ENCODE measurements at regions not wholly inside any gene's neighbourhood (a gene's known extent, or its start where the extent isn't known, plus 50 kb on each side); places are given as distances from the start of the nearest gene placed in this dataset.
"Not testable (repeated sequence)": the region's sequence is repeated elsewhere in the genome, so short reads cannot be mapped to it uniquely, and the experiment has no call there.

DNA sequence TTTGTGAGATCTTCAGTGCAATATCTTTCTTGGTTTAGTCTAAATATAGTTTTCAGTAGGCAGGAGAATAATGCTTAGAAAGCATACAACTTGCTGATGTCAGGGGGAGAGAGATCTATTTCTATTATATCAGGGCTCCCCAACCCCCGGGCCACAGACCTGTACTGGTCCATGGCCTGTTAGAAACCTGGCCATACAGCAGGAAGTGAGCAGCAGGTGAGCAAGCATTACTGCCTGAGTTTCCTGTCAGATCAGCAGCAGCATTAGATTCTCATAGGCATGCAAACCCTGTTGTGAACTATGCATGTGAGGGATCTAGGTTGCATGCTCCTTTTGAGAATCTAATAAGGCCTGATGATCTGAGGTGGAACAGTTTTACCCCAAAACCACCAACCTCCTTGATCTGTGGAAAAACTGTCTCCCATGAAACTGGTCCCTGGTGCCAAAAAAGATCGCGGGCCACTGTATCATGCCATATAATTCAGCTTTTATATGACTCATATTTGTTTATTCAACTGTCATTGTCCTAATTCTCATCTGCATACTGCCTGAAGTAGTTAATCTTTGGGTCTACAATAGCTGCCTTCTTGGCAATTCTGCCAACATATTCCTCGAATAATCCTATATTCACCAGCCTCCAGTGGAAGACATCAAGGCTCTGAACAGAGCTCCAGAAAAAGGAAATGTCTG, 163.6 kb upstream of the DYRK2 start:
- DNase-seq (ENCODE audit: low read depth in 2 of 3, low spot score in 2 of 3), result no peak

- no peak for DNase-seq (ENCODE audit: low read depth in 2 of 3, low spot score in 2 of 3)
These were observed 161.9 kb upstream of the DYRK2 start for GRCh38 chr12:67486671-67487070.

DNA sequence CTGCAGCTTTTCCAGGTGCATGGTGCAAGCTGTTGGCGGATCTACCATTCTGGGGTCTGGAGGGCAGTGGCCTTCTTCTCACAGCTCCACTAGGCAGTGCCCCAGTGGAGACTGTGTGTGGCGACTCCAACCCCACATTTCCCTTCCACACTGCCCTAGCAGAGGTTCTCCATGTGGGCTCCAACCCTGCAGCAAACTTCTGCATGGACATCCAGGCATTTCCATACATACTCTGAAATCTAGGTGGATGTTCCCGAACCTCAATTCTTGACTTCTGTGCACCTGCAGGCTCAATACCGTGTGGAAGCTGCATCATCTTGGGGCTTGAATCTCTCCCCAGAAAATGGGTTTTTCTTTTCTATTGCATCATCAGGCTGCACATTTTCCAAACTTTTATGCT, 160.2 kb upstream of the DYRK2 start:
- not testable (repeated sequence) for DNase-seq (ENCODE audit: low read depth in 2 of 3, low spot score in 2 of 3)

GRCh38 chr12:67489007-67489406, 159.5 kb upstream of the DYRK2 start:
- DNase-seq (ENCODE audit: low read depth in 2 of 3, low spot score in 2 of 3), result no peak

GRCh38 chr12:67496581-67496980, 152.0 kb upstream of the DYRK2 start:
- no peak for DNase-seq (ENCODE audit: low read depth in 2 of 3, low spot score in 2 of 3)

DNA sequence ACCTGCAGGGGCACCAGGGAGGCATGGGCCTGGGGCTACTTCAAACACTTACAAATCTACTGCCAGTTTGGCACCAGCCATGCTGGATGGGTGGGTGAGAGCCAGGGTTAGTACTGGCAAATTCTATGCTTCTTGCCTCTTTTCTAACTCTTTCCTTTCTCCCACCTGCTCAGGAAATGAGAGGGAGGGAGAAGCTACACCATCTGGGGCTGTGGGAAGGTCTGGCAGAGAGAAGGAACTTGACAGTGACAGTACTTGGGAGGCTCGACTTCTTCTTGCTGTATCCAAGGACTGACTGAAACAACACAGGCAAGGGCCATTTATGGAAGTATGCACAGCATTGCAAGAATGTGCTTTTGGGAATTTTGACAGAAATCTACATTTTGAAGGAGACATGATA, 149.6 kb upstream of the DYRK2 start:
- DNase-seq (ENCODE audit: low read depth in 2 of 3, low spot score in 2 of 3), result peak in 2 of 3 donors; percentile 22 to 69

- DNase-seq (ENCODE audit: low read depth in 2 of 3, low spot score in 2 of 3), result no peak
These were observed 147.2 kb upstream of the DYRK2 start for GRCh38 chr12:67501362-67501761.

DNA sequence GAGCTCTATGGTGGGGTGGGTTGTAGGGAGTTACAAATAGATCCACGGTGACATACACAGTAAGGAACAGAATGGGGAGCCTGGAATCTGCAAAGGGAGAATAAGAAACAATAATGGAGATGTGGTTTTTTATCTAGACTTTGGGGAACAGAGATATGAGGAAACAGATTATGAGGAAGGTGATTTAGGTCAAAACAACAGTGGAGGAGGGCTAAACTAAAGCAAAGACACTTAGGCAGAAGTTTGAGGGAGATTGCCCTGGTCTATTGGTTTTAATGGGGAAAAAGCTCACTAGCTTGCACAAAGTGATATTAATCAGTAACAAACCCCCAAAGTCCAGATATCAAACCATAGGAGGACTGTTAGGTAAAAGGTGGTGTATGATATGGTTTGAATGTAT, 144.5 kb upstream of the DYRK2 start:
- peak in 1 of 3 donors; percentile 27 for DNase-seq (ENCODE audit: low read depth in 2 of 3, low spot score in 2 of 3)

DNA sequence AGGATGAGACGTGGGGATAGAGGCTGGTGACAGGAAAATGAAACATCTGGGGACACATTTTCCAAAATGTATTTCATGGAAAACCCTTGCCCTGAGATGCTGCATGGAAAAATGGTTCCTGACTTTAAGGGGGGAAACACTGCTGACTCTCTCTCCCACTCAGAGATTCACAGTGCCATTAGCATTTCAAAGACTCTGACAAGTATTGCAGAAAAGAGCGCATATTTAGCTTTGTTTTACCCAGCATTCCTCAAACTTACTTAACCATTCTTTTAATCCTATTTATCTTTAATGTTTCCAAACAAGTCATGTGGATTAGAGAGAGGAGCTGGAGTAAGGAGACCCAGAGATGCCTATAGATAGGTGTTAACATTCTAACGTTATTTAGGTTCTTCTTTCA, 141.8 kb upstream of the DYRK2 start:
- no peak for DNase-seq (ENCODE audit: low read depth in 2 of 3, low spot score in 2 of 3)

DNA sequence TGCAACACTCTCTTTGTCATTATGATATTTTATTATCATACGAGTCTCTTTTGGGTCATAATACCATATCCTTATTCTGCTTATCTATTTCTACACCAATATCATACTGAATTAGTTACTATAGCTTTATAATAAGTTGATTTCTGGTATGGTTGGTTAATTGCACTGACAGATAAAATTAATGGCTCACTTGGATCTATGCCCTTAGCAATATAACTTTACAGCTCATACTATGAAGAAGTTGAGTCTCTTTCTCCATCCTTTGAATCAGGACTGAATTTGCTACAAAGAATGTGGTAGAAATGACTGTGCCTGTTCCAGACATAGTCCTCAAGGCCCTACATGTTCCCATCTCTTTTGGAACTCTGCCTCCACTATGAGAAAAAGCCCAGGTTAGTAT, 139.7 kb upstream of the DYRK2 start:
- DNase-seq (ENCODE audit: low read depth in 2 of 3, low spot score in 2 of 3), result no peak

DNA sequence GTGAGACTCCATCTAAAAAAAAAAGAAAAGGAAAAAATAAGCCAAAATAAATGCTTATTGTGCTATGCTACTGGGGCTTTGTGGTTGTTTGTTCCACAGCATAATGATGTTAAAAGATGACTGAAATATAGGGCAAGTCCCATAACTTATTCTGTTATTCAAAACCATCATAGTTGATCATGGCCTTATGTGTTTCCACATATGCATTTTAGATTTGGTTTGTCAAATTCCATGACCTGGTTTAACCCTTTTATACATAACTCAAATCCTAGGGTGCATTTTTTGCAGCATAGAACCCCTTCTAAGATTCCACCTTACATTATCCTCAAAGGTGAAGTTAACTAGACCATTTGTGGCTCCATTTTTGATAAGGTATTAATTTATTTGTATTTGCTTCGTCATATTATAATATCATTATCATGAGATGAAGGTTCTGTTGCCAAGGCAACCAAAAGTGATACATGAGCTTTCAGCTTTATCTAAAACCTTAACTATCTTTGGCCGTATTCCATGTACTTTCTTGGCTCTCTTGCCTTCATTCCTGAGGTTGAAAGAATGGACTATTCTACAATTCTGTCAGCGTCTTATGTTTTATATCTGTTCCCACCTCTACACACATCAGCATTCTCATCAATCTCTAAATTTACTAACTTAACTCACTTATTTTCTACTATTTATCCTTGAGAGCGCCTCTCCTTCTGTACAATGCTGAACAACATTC, 138.7 kb upstream of the DYRK2 start:
- no peak for DNase-seq (ENCODE audit: low read depth in 2 of 3, low spot score in 2 of 3)

DNA sequence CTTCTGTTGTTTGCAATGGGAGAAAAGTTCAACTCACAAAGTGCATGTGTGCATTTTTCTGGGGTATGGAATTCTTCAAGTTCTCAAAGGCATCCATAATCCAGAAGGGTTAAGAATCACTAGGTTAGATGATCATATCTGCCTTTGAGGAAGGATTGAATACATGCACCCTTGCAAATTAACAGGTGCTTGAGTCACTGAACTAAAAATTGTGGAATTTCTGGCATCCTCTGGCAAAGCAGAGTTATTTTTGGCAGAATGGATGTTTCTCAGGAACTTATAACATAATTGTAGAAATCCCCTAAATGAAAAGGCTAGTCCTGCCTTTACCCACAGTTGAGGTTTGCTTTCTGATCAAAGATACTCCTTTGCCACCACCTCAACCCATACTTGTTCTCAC, 136.5 kb upstream of the DYRK2 start:
- DNase-seq (ENCODE audit: low read depth in 2 of 3, low spot score in 2 of 3), result no peak

GRCh38 chr12:67514502-67514901, 134.0 kb upstream of the DYRK2 start:
- DNase-seq (ENCODE audit: low read depth in 2 of 3, low spot score in 2 of 3), result no peak

GRCh38 chr12:67515679-67516340, 132.7 kb upstream of the DYRK2 start:
- DNase-seq (ENCODE audit: low read depth in 2 of 3, low spot score in 2 of 3), result peak in 2 of 3 donors; percentile 9 to 37

GRCh38 chr12:67517181-67517887, 131.2 kb upstream of the DYRK2 start:
- DNase-seq (ENCODE audit: low read depth in 2 of 3, low spot score in 2 of 3), result peak in 2 of 3 donors; percentile 36 to 41

DNA sequence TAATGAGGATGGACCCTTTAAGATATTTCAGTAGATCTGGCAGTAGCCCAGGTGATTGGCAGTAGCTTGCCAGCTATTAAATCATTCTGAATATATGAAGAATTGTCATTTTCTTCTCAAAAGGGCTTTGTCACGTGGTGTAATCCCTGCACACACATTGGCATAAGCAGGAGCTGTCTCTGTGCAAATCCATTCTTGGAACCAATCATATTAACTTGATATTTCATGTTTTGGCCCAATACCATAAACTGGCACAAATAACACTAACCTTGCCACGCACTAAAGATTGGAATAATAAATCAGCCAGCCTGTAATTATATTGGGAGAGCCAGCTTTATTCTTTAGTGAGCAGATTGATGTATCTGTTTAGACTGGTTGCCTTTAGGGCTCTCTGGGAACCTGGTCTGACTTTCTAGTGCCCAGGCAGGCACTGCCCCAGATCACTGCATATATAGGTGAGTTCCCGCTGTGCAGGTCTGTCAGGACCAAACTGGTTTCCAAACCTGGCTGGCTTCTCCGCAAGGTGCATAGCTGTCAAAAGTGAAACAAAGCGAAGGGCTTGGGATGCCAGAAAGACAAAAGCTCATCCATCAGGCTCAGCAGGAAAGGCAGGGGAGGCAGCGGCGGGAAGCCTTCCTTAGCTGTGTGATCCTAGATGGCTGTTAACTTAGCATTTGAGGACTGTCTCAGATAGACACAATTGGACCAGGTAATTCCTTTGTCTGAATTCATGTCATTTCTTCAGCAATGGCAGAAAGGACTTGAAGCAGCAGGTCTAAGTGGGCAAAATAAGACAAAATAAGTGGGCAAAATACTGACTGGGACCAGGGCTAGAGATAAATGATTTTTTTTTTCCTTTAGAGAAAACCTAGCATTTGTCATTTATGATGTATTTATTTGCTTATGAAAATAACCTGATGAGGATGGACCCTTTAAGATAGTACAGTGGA, 128.8 kb upstream of the DYRK2 start:
- DNase-seq (ENCODE audit: low read depth in 2 of 3, low spot score in 2 of 3), result no peak

GRCh38 chr12:67520606-67521005, 127.9 kb upstream of the DYRK2 start:
- DNase-seq (ENCODE audit: low read depth in 2 of 3, low spot score in 2 of 3), result no peak

DNA sequence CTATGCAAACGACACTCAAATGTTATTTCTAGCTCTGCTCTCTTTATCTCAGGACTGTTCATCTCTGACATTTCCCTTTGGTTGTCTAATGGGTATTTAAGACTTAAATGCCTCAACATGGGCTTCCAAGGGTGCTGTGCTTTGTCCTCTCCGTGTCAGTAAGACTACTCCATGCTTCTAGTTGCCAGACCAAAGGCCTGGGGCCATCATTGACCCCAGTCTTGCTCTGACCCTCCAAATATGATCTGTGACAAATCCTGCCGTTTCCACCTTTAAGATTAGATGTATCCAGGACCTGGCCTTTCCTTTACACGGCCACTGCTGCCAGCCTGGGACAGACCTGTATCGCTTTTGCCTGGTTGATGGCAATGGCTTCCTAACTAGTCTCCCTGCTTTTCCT, 126.3 kb upstream of the DYRK2 start:
- DNase-seq (ENCODE audit: low read depth in 2 of 3, low spot score in 2 of 3), result no peak

- DNase-seq (ENCODE audit: low read depth in 2 of 3, low spot score in 2 of 3), result no peak
These were observed 125.0 kb upstream of the DYRK2 start for GRCh38 chr12:67523538-67523937.
